Neural progenitor cell (in vitro differentiated cells): ENCODE measurements at regions not wholly inside any gene's neighbourhood (a gene's known extent, or its start where the extent isn't known, plus 50 kb on each side); places are given as distances from the start of the nearest gene placed in this dataset.

ENCODE experiments used
- DNase-seq: peaks from one replicate; pipeline ENCODE4 v3.0.0-alpha.2; 2016; ENCODE audit warnings: low spot score
- H2AFZ ChIP-seq: fragments of 200-600 bp; sonication (generic); replicated peaks from 2 replicates; pipeline ENCODE4 v1.6.1; 2016; ENCODE audit warnings: antibody characterized with exemption
- H3F3A ChIP-seq: fragments of 200-600 bp; sonication (generic); 2 replicates; pipeline ENCODE4 v1.6.1; 2016; ENCODE audit warnings: antibody characterized with exemption, low read depth
- H3K27ac ChIP-seq: fragments of 200-600 bp; sonication (generic); 2 replicates; pipeline ENCODE4 v1.5.1; 2016; ENCODE audit warnings: mild to moderate bottlenecking
- H3K27me3 ChIP-seq: fragments of 200-600 bp; sonication (generic); 2 replicates; pipeline ENCODE4 v1.6.1; 2016; ENCODE audit warnings: mild to moderate bottlenecking, moderate library complexity
- H3K36me3 ChIP-seq: fragments of 200-600 bp; sonication (generic); 2 replicates; pipeline ENCODE4 v1.5.1; 2016
- H3K4me1 ChIP-seq: fragments of 200-600 bp; sonication (generic); 2 replicates; pipeline ENCODE4 v1.6.1; 2016; ENCODE audit warnings: mixed run types
- H3K4me2 ChIP-seq: fragments of 200-600 bp; sonication (generic); 2 replicates; pipeline ENCODE4 v1.6.1; 2016
- H3K4me3 ChIP-seq: fragments of 200-600 bp; sonication (generic); 2 replicates; pipeline ENCODE4 v1.5.1; 2016
- H3K79me2 ChIP-seq: fragments of 200-600 bp; sonication (generic); 2 replicates; pipeline ENCODE4 v1.6.1; 2016; ENCODE audit warnings: low read depth
- H3K9ac ChIP-seq: fragments of 200-600 bp; sonication (generic); 2 replicates; pipeline ENCODE4 v1.6.1; 2016
- H3K9me3 ChIP-seq: fragments of 200-600 bp; sonication (generic); 2 replicates; pipeline ENCODE4 v1.5.1; 2016; ENCODE audit warnings: low read depth
- H4K20me1 ChIP-seq: fragments of 200-600 bp; sonication (generic); 2 replicates; pipeline ENCODE4 v1.6.1; 2016; ENCODE audit warnings: low read depth
- H3K27ac Mint-ChIP-seq: 3 replicates; pipeline ENCODE4 v1.8.0; 2021; ENCODE audit warnings: mixed read lengths
- H3K27me3 Mint-ChIP-seq: 2 replicates; pipeline ENCODE4 v1.8.0; 2022; ENCODE audit warnings: low read depth, mild to moderate bottlenecking, inconsistent platforms, moderate library complexity, mixed read lengths; ENCODE audit not compliant: insufficient read depth
- H3K36me3 Mint-ChIP-seq: 3 replicates; pipeline ENCODE4 v1.8.0; 2021; ENCODE audit warnings: mixed read lengths
- H3K4me1 Mint-ChIP-seq: 3 replicates; pipeline ENCODE4 v1.8.0; 2021; ENCODE audit warnings: mixed read lengths
- H3K4me3 Mint-ChIP-seq: 3 replicates; pipeline ENCODE4 v1.8.0; 2021; ENCODE audit warnings: mild to moderate bottlenecking, moderate library complexity, mixed read lengths
- H3K9me3 Mint-ChIP-seq: 3 replicates; pipeline ENCODE4 v1.8.0; 2020; ENCODE audit warnings: mixed read lengths
- EZH2 ChIP-seq: fragments of 200-600 bp; sonication (generic); IDR thresholded peaks from 2 replicates; pipeline ENCODE4 v1.6.1; 2017; ENCODE audit warnings: antibody characterized with exemption, mild to moderate bottlenecking, moderate library complexity
- EZH2phosphoT487 ChIP-seq: fragments of 200-600 bp; sonication (generic); IDR thresholded peaks from 2 replicates; pipeline ENCODE4 v1.6.1; 2017; ENCODE audit warnings: antibody characterized with exemption
- TF ChIP-seq, protein P1 (sequence below): fragments of 200-600 bp; sonication (generic); IDR thresholded peaks from 2 replicates; pipeline ENCODE4 v1.5.1; 2017; ENCODE audit warnings: antibody characterized with exemption, mild to moderate bottlenecking

DNA sequence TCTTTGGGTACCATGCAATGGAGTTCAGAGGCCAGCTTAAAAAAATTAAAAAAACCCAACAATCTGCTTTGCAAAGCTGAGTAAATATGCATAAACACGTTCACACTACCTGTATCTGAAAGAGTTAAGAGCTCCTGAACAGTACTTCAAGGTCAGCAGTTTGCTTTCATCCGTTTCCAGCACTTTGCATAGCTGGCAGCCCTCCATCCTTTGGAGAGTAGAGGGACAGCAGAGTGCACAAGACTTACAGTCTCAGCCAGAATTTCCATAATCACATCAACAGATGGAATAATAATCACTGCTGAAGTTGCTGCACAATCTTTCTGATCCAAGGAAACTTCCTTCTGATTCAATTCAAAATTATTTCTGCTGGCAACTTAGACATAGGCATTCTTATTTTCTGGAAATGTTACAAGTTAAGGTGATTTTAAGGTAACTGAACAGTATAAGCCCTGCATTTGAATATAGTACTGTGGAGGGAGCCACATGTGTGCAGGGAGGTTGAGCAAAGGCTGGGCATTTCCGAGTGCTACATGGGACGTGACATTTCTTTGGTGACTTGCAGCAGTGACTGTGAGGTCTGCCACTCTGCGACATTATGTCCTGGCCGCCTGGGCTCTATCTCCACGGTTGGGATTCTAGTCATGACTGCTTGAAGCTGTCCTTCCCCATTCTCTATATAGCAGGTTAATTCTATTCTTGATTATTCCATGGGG lies 73.5 kb upstream of the EMCN start:
- H3K9ac ChIP-seq = no peak overlapping the region
- DNase-seq = no peak

DNA sequence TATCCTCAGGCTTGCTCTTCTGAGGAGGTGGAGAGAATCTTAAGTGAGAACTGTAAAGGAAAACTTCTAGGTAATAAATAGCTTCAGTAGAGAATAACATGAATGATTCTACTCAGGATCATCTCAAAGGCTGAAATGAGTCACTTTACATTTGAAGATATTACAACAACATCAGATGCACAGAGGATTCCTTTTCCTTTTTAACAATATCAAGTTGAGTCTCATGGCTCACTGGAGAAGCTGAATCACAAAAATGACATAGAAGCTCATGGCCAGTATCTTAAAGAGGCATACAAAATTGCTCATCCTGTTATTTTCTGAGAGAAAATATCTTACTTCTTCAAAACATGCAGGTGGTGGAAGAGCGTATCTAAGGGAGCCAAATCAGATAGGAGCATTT lies 72.5 kb upstream of the EMCN start:
- no peaks in the 10 kb centered on the region for H3K4me1 ChIP-seq
- no peaks in the 10 kb centered on the region for H3K27me3 Mint-ChIP-seq
- no peak overlapping the region for H3K27ac Mint-ChIP-seq
- H3K4me3 Mint-ChIP-seq = no peak overlapping the region
- no peak overlapping the region for H3K9ac ChIP-seq
- H3K27ac ChIP-seq = no peak overlapping the region
- TF ChIP-seq EZH2phosphoT487 (no peak), EZH2 (no peak)
- TF ChIP-seq, protein P1, sequence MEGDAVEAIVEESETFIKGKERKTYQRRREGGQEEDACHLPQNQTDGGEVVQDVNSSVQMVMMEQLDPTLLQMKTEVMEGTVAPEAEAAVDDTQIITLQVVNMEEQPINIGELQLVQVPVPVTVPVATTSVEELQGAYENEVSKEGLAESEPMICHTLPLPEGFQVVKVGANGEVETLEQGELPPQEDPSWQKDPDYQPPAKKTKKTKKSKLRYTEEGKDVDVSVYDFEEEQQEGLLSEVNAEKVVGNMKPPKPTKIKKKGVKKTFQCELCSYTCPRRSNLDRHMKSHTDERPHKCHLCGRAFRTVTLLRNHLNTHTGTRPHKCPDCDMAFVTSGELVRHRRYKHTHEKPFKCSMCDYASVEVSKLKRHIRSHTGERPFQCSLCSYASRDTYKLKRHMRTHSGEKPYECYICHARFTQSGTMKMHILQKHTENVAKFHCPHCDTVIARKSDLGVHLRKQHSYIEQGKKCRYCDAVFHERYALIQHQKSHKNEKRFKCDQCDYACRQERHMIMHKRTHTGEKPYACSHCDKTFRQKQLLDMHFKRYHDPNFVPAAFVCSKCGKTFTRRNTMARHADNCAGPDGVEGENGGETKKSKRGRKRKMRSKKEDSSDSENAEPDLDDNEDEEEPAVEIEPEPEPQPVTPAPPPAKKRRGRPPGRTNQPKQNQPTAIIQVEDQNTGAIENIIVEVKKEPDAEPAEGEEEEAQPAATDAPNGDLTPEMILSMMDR = no peak
- no peaks in the 10 kb centered on the region for H3K79me2 ChIP-seq
- no peaks in the 10 kb centered on the region for H3K36me3 Mint-ChIP-seq
- H3K4me1 Mint-ChIP-seq = no peaks in the 10 kb centered on the region
- no peaks in the 10 kb centered on the region for H3K9me3 ChIP-seq
- H4K20me1 ChIP-seq = no peaks in the 10 kb centered on the region
- H3F3A ChIP-seq = no peaks in the 10 kb centered on the region
- no peaks in the 10 kb centered on the region for H3K36me3 ChIP-seq
- H3K9me3 Mint-ChIP-seq = no peaks in the 10 kb centered on the region
- no peak overlapping the region for H2AFZ ChIP-seq
- H3K27me3 ChIP-seq = no peaks in the 10 kb centered on the region
- no peak for DNase-seq
- no peak overlapping the region for H3K4me3 ChIP-seq
- no peak overlapping the region for H3K4me2 ChIP-seq

More for the DNA sequence above, 73.5 kb upstream of the EMCN start:
- TF ChIP-seq, protein P1 = no peak
- TF ChIP-seq EZH2phosphoT487 (no peak), EZH2 (no peak)
- H3K79me2 ChIP-seq = no peaks in the 10 kb centered on the region
- no peaks in the 10 kb centered on the region for H3K4me1 Mint-ChIP-seq
- no peak overlapping the region for H2AFZ ChIP-seq
- H3K4me2 ChIP-seq = no peak overlapping the region
- no peaks in the 10 kb centered on the region for H3K27me3 Mint-ChIP-seq
- no peaks in the 10 kb centered on the region for H3K27me3 ChIP-seq
- no peaks in the 10 kb centered on the region for H3K36me3 Mint-ChIP-seq
- no peaks in the 10 kb centered on the region for H3F3A ChIP-seq
- no peaks in the 10 kb centered on the region for H4K20me1 ChIP-seq
- H3K36me3 ChIP-seq = no peaks in the 10 kb centered on the region
- H3K4me1 ChIP-seq = no peaks in the 10 kb centered on the region
- no peak overlapping the region for H3K27ac ChIP-seq
- no peaks in the 10 kb centered on the region for H3K9me3 ChIP-seq
- H3K27ac Mint-ChIP-seq = no peak overlapping the region
- H3K4me3 ChIP-seq = no peak overlapping the region
- no peaks in the 10 kb centered on the region for H3K9me3 Mint-ChIP-seq
- H3K4me3 Mint-ChIP-seq = no peak overlapping the region

DNA sequence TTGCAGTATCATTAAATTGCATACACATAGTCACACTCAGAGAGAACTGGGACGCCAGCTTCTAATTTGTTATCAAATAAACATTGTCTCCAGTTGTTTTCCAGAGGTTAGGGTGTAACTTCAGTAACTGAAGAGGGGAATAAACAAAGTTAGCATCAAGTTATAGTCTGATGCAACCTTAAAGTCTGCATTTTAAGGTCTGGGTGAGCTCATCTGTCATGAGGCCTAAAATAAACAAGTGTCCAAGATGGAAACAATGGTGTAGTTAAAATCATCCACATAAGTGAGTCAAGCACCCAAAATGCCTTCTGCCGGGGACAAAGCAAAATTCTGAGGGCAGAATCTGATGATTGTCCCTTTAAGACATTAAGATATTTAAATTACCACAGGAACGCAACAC lies 70.3 kb upstream of the EMCN start:
- Histone ChIP-seq H3K4me1 (no peaks in the 10 kb centered on the region), H2AFZ (no peak overlapping the region), H3K9ac (no peak overlapping the region), H3K27ac (no peak overlapping the region), H3K36me3 (no peaks in the 10 kb centered on the region), H4K20me1 (no peaks in the 10 kb centered on the region), H3K9me3 (no peaks in the 10 kb centered on the region), H3K4me2 (no peak overlapping the region), H3K4me3 (no peak overlapping the region), H3F3A (no peaks in the 10 kb centered on the region), H3K27me3 (no peaks in the 10 kb centered on the region), H3K79me2 (no peaks in the 10 kb centered on the region)
- Mint-ChIP-seq H3K27ac (no peak overlapping the region), H3K4me3 (no peak overlapping the region), H3K9me3 (no peaks in the 10 kb centered on the region), H3K36me3 (no peaks in the 10 kb centered on the region), H3K27me3 (peaks cover 3% of the 10 kb centered on the region), H3K4me1 (no peaks in the 10 kb centered on the region)
- no peak for DNase-seq
- TF ChIP-seq, protein P1 = no peak
- no peak for TF ChIP-seq EZH2
- no peak for TF ChIP-seq EZH2phosphoT487
